Right lobe of liver (tissue), 6 donors: ENCODE measurements at regions not wholly inside any gene's neighbourhood (a gene's known extent, or its start where the extent isn't known, plus 50 kb on each side); places are given as distances from the start of the nearest gene placed in this dataset.
"Not testable (repeated sequence)": the region's sequence is repeated elsewhere in the genome, so short reads cannot be mapped to it uniquely, and the experiment has no call there.

Experiments
- ATAC-seq, 4 donors: fragments of 200-7000 bp; cut with Tn5 transposase; one replicate each; pipeline ENCODE4 v1.9.1; 2020; ENCODE audit warnings: mild to moderate bottlenecking in 4 of 4, moderate library complexity in 4 of 4
- DNase-seq, 3 donors: peaks; one replicate each; pipeline ENCODE4 v3.0.0-alpha.2; 2020
- H3K27ac ChIP-seq, 3 donors: fragments of 200-600 bp; one replicate each; pipeline ENCODE4 v1.8.0; 2022
- H3K27me3 ChIP-seq, 2 donors: fragments of 200-600 bp; one replicate each; pipeline ENCODE4 v1.8.0; 2022
- H3K36me3 ChIP-seq, 4 donors: fragments of 200-600 bp; sonication (generic) in 1 of 4; one replicate each; pipeline versions ENCODE4 v1.5.1 to v1.8.0; 2017 to 2022; ENCODE audit warnings: control low read depth in 1 of 4
- H3K4me1 ChIP-seq, 4 donors: fragments of 200-600 bp; sonication (generic) in 1 of 4; one replicate each; pipeline versions ENCODE4 v1.5.1 to v1.8.0; 2017 to 2022; ENCODE audit warnings: control low read depth in 1 of 4
- H3K4me3 ChIP-seq, 3 donors: fragments of 200-600 bp; one replicate each; pipeline ENCODE4 v1.8.0; 2022
- H3K9me3 ChIP-seq, 4 donors: fragments of 200-600 bp; sonication (generic) in 1 of 4; one replicate each; pipeline versions ENCODE4 v1.5.1 to v1.8.0; 2017 to 2022; ENCODE audit warnings: control low read depth in 1 of 4
- POLR2A ChIP-seq: fragments of 450-650 bp; IDR thresholded peaks from one replicate; pipeline ENCODE4 v1.6.1; 2017; ENCODE audit warnings: antibody characterized with exemption, mild to moderate bottlenecking
- WGBS: methylation state at CpG from one replicate; pipeline ENCODE4 v1.1.6; 2018; ENCODE audit warnings: low coverage, low lambda C conversion rate; ENCODE audit not compliant: insufficient coverage; ENCODE audit errors: missing lambda C conversion rate; 5-methylcytosine and 5-hydroxymethylcytosine counted together
- intact Hi-C, 2 donors: fragments of 100-400 bp; cut with DNase I; formaldehyde crosslinking; loops; one replicate each; pipeline versions ENCODE4 v1.11.2 to v1.14.1; 2022
- TF ChIP-seq, protein P1 (sequence below), 4 donors: fragments of 200-600 bp in 3 of 4; fragments of 450-650 bp in 1 of 4; IDR thresholded peaks; one replicate each; pipeline versions ENCODE4 v1.5.1 to v1.8.0; 2016 to 2022; ENCODE audit warnings: antibody characterized with exemption in 4 of 4, mild to moderate bottlenecking in 2 of 4
- donor health status: DM: no; HTN: yes; CAD: no.
- donor health status: DM: no; HTN: no; CAD: no.
- donor health status: DM: no; HTN: no; CAD: no.
- donor health status: DM: no; HTN: yes; CAD: no.
- donor health status: DM: no; HTN: yes; CAD: no.

DNA sequence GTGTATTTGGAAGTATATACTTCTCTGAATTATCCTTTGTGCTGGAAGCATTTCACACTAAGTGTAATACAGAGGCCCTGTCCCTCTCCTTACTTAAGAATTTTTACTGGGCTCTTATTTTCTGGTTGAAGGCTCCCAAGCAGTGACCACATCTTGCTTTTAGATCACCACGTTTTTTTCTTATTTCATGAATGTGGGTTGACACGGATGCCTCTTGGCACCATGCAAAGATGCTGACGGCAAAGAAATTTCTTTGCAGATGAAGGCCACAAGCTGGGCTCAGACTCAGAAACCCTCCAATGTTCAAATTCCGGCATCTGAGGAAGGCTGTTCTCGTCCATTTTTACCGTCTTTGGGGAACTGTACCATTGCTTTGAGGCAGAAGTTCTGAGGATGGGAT is 168.5 kb downstream of the HMHB1 start:
- H3K4me1 ChIP-seq: no peaks in the 10 kb centered on the region
- no peak overlapping the region for H3K4me3 ChIP-seq
- WGBS: 69% methylated on average over 6 of the region's 6 CpGs
- DNase-seq (no peak), ATAC-seq (no peak)
- H3K9me3 ChIP-seq: no peaks in the 10 kb centered on the region
- no peaks in the 10 kb centered on the region for H3K27me3 ChIP-seq
- TF ChIP-seq, protein P1, sequence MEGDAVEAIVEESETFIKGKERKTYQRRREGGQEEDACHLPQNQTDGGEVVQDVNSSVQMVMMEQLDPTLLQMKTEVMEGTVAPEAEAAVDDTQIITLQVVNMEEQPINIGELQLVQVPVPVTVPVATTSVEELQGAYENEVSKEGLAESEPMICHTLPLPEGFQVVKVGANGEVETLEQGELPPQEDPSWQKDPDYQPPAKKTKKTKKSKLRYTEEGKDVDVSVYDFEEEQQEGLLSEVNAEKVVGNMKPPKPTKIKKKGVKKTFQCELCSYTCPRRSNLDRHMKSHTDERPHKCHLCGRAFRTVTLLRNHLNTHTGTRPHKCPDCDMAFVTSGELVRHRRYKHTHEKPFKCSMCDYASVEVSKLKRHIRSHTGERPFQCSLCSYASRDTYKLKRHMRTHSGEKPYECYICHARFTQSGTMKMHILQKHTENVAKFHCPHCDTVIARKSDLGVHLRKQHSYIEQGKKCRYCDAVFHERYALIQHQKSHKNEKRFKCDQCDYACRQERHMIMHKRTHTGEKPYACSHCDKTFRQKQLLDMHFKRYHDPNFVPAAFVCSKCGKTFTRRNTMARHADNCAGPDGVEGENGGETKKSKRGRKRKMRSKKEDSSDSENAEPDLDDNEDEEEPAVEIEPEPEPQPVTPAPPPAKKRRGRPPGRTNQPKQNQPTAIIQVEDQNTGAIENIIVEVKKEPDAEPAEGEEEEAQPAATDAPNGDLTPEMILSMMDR (IDR thresholded peaks at IDR 0.05): no peak
- intact Hi-C loops: no loop called here
- H3K36me3 ChIP-seq: no peaks in the 10 kb centered on the region
- H3K27ac ChIP-seq: no peak overlapping the region

DNA sequence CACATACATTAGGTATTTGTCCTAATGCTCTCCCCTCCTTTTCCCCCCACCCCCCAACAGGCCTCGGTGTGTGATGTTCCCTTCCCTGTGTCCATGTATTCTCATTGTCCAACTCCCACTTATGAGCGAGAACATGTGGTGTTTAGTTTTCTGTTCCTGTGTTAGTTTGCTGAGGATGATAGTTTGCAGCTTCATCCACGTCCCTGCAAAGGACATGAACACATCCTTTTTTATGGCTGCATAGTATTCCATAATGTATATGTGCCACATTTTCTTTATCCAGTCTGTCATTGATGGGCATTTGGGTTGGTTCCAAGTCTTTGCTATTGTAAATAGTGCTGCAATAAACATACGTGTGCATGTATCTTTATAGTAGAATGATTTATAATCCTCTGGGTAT is 171.0 kb downstream of the HMHB1 start:
- 73% methylated on average over 4 of the region's 4 CpGs for WGBS

GRCh38 chr5:143985832-143986515 is 174.0 kb downstream of the HMHB1 start:
- TF ChIP-seq POLR2A: no peak
- TF ChIP-seq, protein P1 (IDR thresholded peaks at IDR 0.05): no peak
- no peaks in the 10 kb centered on the region for H3K4me1 ChIP-seq
- ATAC-seq (no peak), DNase-seq (no peak)
- H3K9me3 ChIP-seq: no peaks in the 10 kb centered on the region
- no peak overlapping the region for H3K4me3 ChIP-seq
- intact Hi-C loops: no loop called here
- no peaks in the 10 kb centered on the region for H3K27me3 ChIP-seq
- no peaks in the 10 kb centered on the region for H3K36me3 ChIP-seq
- 63% methylated on average over 2 of the region's 2 CpGs for WGBS
- no peak overlapping the region for H3K27ac ChIP-seq

More for the DNA sequence above, 171.0 kb downstream of the HMHB1 start:
- H3K27ac ChIP-seq, DNase-seq, H3K36me3 ChIP-seq, H3K9me3 ChIP-seq, H3K4me3 ChIP-seq, intact Hi-C loops, H3K27me3 ChIP-seq, H3K4me1 ChIP-seq, ATAC-seq: not testable (repeated sequence)

GRCh38 chr5:143986516-143987212 is 174.7 kb downstream of the HMHB1 start:
- intact Hi-C loops: no loop called here
- Histone ChIP-seq H3K4me1 (no peaks in the 10 kb centered on the region), H3K27ac (no peak overlapping the region), H3K36me3 (no peaks in the 10 kb centered on the region), H3K27me3 (no peaks in the 10 kb centered on the region), H3K9me3 (no peaks in the 10 kb centered on the region), H3K4me3 (no peak overlapping the region)
- 44% methylated on average over 6 of the region's 6 CpGs for WGBS
- TF ChIP-seq, protein P1 (IDR thresholded peaks at IDR 0.05): no peak
- TF ChIP-seq POLR2A: no peak
- no peak for ATAC-seq
- no peak for DNase-seq

- Histone ChIP-seq H3K27me3 (no peaks in the 10 kb centered on the region), H3K4me1 (no peaks in the 10 kb centered on the region), H3K27ac (no peak overlapping the region), H3K4me3 (no peak overlapping the region), H3K36me3 (no peaks in the 10 kb centered on the region), H3K9me3 (no peaks in the 10 kb centered on the region)
- DNase-seq (no peak), ATAC-seq (no peak)
- no peak for TF ChIP-seq POLR2A
- TF ChIP-seq, protein P1 (IDR thresholded peaks at IDR 0.05): no peak
- intact Hi-C loops: no loop called here
- 56% methylated on average over 2 of the region's 2 CpGs for WGBS
Observed at GRCh38 chr5:143987264-143987663, 175.3 kb downstream of the HMHB1 start.
